Esophagus muscularis mucosa (tissue), 4 donors: ENCODE measurements at regions not wholly inside any gene's neighbourhood (a gene's known extent, or its start where the extent isn't known, plus 50 kb on each side); places are given as distances from the start of the nearest gene placed in this dataset.
A peak's percentile ranks its signal among the peaks of the same experiment; 100 is the strongest.

Experiments used
- DNase-seq: peaks from one replicate; pipeline ENCODE4 v3.0.0-alpha.2; 2017; ENCODE audit errors: extremely low spot score
- H3K27ac ChIP-seq, 4 donors: fragments of 200-600 bp; sonication (generic); replicated peaks in 1 of 4; 1 replicate in 3 of 4; 2 replicates in 1 of 4; pipeline ENCODE4 v1.5.1; 2016 to 2019; ENCODE audit warnings: mild to moderate bottlenecking in 1 of 4
- H3K27me3 ChIP-seq, 4 donors: fragments of 200-600 bp; sonication (generic); one replicate each; pipeline versions ENCODE4 v1.5.1 to v1.6.0; 2016 to 2019
- H3K36me3 ChIP-seq, 4 donors: fragments of 200-600 bp; sonication (generic); one replicate each; pipeline ENCODE4 v1.5.1; 2016 to 2019
- H3K4me1 ChIP-seq, 4 donors: fragments of 200-600 bp; sonication (generic); one replicate each; pipeline ENCODE4 v1.5.1; 2016 to 2019
- H3K4me3 ChIP-seq, 4 donors: fragments of 200-600 bp; sonication (generic); 1 replicate in 2 of 4; 2 replicates in 2 of 4; pipeline ENCODE4 v1.5.1; 2016 to 2019; ENCODE audit warnings: mild to moderate bottlenecking in 4 of 4, moderate library complexity in 1 of 4
- H3K9me3 ChIP-seq, 4 donors: fragments of 200-600 bp; sonication (generic); 1 replicate in 3 of 4; 2 replicates in 1 of 4; pipeline ENCODE4 v1.5.1; 2016 to 2019
- EP300 ChIP-seq: sonication (generic); formaldehyde crosslinking; IDR thresholded peaks from one replicate; pipeline ENCODE4 v1.6.1; 2017; ENCODE audit warnings: antibody characterized with exemption
- POLR2A ChIP-seq: fragments of 450-650 bp; IDR thresholded peaks from one replicate; pipeline ENCODE4 v1.6.1; 2017; ENCODE audit warnings: antibody characterized with exemption, moderate library complexity, mild to moderate bottlenecking, low read depth
- POLR2AphosphoS5 ChIP-seq, 2 donors: sonication (generic); formaldehyde crosslinking; IDR thresholded peaks; one replicate each; pipeline ENCODE4 v1.6.1; 2017; ENCODE audit warnings: antibody characterized with exemption in 2 of 2
- WGBS: methylation state at CpG from one replicate; pipeline ENCODE4 v1.1.5; 2018; 5-methylcytosine and 5-hydroxymethylcytosine counted together
- intact Hi-C: fragments of 100-400 bp; cut with DNase I; formaldehyde crosslinking; loops from one replicate; pipeline ENCODE4 v1.15.1; 2023
- TF ChIP-seq, protein P1 (sequence below), 3 experiments: fragments of 200-600 bp in 2 of 3; fragments of 450-650 bp in 1 of 3; sonication (generic) in 2 of 3; IDR thresholded peaks; one replicate each; pipeline ENCODE4 v1.5.1; 2017 to 2019; ENCODE audit warnings: antibody characterized with exemption in 3 of 3, mild to moderate bottlenecking in 2 of 3, moderate library complexity in 1 of 3

DNA sequence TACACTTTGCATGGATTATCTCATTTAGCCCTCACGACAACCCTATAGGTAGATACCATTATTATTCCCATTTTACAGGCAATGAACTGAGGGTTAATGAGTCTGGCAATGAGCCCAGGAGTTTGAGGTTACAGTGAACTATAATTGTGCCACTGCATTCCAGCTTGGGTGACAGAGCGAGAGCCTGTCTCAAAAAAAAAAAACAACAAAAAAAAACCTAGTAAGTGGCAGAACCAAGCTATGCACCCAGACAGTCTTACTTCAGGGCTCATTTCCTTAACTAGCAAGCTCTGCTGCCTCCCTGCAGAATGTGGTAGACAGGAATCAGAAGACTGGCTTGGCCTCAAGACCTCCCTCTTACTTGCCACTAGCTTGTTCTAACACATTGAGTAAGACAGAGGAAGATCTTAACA is 71.9 kb upstream of the RREB1 start:
- H3K36me3 ChIP-seq = no peaks in the 10 kb centered on the region
- no peaks in the 10 kb centered on the region for H3K4me1 ChIP-seq
- H3K27ac ChIP-seq = no peak overlapping the region
- intact Hi-C loops = no loop called here
- 75% methylated on average over 2 of the region's 2 CpGs for WGBS
- no peak for DNase-seq
- H3K9me3 ChIP-seq = no peaks in the 10 kb centered on the region
- H3K27me3 ChIP-seq = peaks cover 0 to 9% (median 0%) of the 10 kb centered on the region in 4 donors
- no peak overlapping the region for H3K4me3 ChIP-seq
- TF ChIP-seq, protein P1, sequence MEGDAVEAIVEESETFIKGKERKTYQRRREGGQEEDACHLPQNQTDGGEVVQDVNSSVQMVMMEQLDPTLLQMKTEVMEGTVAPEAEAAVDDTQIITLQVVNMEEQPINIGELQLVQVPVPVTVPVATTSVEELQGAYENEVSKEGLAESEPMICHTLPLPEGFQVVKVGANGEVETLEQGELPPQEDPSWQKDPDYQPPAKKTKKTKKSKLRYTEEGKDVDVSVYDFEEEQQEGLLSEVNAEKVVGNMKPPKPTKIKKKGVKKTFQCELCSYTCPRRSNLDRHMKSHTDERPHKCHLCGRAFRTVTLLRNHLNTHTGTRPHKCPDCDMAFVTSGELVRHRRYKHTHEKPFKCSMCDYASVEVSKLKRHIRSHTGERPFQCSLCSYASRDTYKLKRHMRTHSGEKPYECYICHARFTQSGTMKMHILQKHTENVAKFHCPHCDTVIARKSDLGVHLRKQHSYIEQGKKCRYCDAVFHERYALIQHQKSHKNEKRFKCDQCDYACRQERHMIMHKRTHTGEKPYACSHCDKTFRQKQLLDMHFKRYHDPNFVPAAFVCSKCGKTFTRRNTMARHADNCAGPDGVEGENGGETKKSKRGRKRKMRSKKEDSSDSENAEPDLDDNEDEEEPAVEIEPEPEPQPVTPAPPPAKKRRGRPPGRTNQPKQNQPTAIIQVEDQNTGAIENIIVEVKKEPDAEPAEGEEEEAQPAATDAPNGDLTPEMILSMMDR (IDR thresholded peaks at IDR 0.05) = no peak
- no peak for TF ChIP-seq EP300
- no peak for TF ChIP-seq POLR2A
- TF ChIP-seq POLR2AphosphoS5 (IDR thresholded peaks at IDR 0.05) = no peak

DNA sequence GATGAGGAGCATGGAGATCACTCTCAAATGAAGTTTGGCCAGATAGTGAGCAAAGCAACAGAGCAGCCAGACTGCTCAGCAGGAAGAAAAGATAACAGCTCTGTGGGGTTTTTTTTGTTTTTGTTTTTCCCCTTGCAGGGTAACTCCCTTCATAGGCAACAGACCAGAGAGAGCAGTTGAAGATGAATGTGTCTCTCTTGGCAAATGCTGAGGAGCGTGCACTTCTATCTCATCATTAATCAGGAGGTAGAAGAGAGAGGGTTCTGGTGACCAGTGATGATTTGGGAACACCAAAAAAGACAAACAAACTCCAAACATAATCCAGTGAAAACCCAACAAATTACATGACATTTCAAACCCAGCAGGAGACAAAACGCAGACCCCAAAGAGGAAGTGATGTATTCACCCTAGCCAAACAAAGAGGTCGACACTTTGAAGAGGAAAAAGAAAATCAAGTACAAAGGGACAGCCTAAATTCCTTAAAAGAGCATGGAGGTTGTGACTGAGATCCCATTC is 66.2 kb upstream of the RREB1 start:
- Histone ChIP-seq H3K36me3 (no peaks in the 10 kb centered on the region), H3K9me3 (no peaks in the 10 kb centered on the region), H3K4me1 (peaks cover 0 to 8% (median 0%) of the 10 kb centered on the region in 4 donors), H3K4me3 (no peak overlapping the region), H3K27ac (no peak overlapping the region), H3K27me3 (no peaks in the 10 kb centered on the region)
- TF ChIP-seq EP300 = no peak
- TF ChIP-seq POLR2A = no peak
- TF ChIP-seq, protein P1 (IDR thresholded peaks at IDR 0.05) = no peak
- no peak for TF ChIP-seq POLR2AphosphoS5 (IDR thresholded peaks at IDR 0.05)
- WGBS = 66% methylated on average over 3 of the region's 3 CpGs
- intact Hi-C loops = no loop called here
- no peak for DNase-seq

DNA sequence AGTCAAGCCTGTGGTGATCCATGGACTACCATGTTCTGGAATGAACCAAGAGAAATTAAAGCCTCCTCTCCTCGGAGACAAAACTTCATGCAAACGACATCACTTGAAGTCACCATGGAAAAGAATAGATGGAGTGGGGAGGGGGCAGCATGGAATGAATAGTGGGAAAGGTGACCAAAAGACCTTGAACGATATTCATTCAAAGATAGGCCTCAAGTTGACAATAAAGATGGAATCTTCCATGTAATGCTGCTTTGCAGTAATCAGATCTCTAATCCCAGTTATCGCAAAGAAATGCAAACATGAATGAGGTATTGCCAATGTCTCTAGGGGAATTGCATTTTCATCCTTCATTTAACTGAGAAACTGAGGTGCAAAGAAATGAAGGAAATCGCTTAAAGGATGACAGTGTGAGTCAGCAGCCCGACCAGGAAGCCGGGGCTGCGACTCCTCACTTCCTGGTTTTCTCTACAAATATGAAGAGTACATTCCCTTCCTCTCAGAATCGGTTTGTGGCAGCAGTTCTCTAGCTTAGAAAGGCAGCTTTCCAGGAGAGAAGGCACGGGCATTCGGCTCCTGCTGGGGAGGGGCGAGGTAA is 65.6 kb upstream of the RREB1 start:
- Histone ChIP-seq H3K4me3 (no peak overlapping the region), H3K4me1 (peaks cover 0 to 8% (median 0%) of the 10 kb centered on the region in 4 donors), H3K27ac (peak overlapping the region in 1 of 4 donors; percentile 35), H3K9me3 (no peaks in the 10 kb centered on the region), H3K36me3 (no peaks in the 10 kb centered on the region), H3K27me3 (no peaks in the 10 kb centered on the region)
- intact Hi-C loops = no loop called here
- 61% methylated on average over 12 of the region's 12 CpGs for WGBS
- DNase-seq = no peak
- no peak for TF ChIP-seq EP300
- no peak for TF ChIP-seq POLR2AphosphoS5 (IDR thresholded peaks at IDR 0.05)
- no peak for TF ChIP-seq POLR2A
- TF ChIP-seq, protein P1 (IDR thresholded peaks at IDR 0.05) = no peak

DNA sequence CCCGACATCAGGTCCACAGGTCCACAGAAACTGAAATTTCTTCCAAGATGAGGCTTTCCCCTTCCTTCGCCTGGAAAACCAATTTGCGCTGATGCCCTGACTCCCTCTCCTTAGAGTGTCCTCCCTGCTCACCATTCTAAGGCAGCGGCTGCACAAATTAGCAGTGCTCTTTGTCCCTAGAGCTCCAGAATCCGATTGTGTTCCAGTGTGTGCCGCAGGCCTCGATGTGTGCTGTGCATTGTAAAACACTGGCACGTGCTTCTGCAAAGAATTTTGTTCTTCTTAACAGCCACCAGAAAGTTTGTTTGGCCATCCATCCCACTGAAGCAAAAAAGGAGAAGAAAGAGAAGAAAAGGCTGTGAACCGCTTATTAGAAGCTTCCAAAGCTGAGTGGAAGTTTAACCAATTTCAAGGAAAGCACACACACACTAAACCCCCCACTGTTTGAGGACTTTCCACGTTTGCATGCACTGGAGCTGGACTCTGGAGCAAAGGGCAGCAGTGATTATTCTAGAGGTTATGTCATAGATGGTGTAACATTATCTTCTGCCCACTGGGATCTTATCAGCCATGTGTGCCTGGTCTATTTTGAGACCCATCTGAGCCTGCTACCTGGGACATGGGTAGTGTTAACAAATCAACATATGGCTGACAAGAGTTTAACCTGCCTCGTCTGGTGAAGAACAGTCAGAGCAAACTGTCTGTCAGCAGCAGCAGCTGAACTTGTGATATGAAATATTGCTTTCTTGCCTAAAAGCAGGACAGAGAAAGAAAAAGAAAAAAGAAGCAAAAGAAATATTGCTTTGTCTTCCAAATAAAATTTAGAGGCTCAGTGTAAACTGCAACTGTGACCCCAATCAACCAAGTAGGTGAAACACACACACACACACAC is 64.9 kb upstream of the RREB1 start:
- H3K27ac ChIP-seq = peak overlapping the region in 1 of 4 donors; percentile 35
- TF ChIP-seq POLR2AphosphoS5 (IDR thresholded peaks at IDR 0.05) (no peak), EP300 (no peak), POLR2A (no peak)
- TF ChIP-seq, protein P1 (IDR thresholded peaks at IDR 0.05) = no peak
- no peaks in the 10 kb centered on the region for H3K36me3 ChIP-seq
- no peaks in the 10 kb centered on the region for H3K9me3 ChIP-seq
- no peaks in the 10 kb centered on the region for H3K27me3 ChIP-seq
- WGBS = 75% methylated on average over 11 of the region's 11 CpGs
- no peak overlapping the region for H3K4me3 ChIP-seq
- DNase-seq = no peak
- intact Hi-C loops = no loop called here
- peaks cover 0 to 8% (median 0%) of the 10 kb centered on the region in 4 donors for H3K4me1 ChIP-seq
